OCI-LY1 (cell line): ENCODE measurements at regions not wholly inside any gene's neighbourhood (a gene's known extent, or its start where the extent isn't known, plus 50 kb on each side); places are given as distances from the start of the nearest gene placed in this dataset.

Experiments
- EZH2 ChIP-seq: fragments of 200-600 bp; sonication (generic), shearing (Covaris generic); IDR thresholded peaks from 2 replicates; pipeline ENCODE4 v1.8.0; 2017; ENCODE audit warnings: borderline replicate concordance, mixed run types, mild to moderate bottlenecking, antibody characterized with exemption, low read length, moderate library complexity, mixed read lengths
- TF ChIP-seq, protein P1 (sequence below): fragments of 200-600 bp; sonication (generic), shearing (Covaris generic); IDR thresholded peaks from 2 replicates; pipeline ENCODE4 v1.5.1; 2017; ENCODE audit warnings: mild to moderate bottlenecking, antibody characterized with exemption, low read length, moderate library complexity, mixed read lengths

DNA sequence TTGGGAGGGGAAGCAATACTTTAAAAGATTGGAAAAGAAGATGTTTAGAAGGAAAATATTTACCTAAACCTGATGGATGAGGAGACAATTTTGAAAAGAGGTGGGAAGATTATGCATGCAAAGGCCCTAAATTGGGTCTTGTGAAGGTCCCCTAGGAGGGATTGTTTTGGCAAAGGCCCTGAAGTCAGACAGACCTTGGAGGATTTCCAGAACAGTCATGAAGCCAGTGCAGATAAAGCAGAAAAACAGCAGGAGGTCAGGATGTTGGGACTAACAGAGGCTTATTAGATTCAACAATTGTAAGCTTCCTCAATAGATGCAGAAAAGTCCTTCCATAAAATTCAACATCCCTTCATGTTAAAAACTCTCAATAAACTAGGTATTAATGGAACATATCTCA lies 361.0 kb upstream of the CDH6 start:
- TF ChIP-seq, protein P1, sequence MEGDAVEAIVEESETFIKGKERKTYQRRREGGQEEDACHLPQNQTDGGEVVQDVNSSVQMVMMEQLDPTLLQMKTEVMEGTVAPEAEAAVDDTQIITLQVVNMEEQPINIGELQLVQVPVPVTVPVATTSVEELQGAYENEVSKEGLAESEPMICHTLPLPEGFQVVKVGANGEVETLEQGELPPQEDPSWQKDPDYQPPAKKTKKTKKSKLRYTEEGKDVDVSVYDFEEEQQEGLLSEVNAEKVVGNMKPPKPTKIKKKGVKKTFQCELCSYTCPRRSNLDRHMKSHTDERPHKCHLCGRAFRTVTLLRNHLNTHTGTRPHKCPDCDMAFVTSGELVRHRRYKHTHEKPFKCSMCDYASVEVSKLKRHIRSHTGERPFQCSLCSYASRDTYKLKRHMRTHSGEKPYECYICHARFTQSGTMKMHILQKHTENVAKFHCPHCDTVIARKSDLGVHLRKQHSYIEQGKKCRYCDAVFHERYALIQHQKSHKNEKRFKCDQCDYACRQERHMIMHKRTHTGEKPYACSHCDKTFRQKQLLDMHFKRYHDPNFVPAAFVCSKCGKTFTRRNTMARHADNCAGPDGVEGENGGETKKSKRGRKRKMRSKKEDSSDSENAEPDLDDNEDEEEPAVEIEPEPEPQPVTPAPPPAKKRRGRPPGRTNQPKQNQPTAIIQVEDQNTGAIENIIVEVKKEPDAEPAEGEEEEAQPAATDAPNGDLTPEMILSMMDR, result no peak
- TF ChIP-seq EZH2, result no peak
